NCI-H524 treated with DMSO at 0.1 percent for 48 hours (cell line): ENCODE measurements at regions not wholly inside any gene's neighbourhood (a gene's known extent, or its start where the extent isn't known, plus 50 kb on each side); places are given as distances from the start of the nearest gene placed in this dataset.
"Not testable (repeated sequence)": the region's sequence is repeated elsewhere in the genome, so short reads cannot be mapped to it uniquely, and the experiment has no call there.

Experiments
- DNase-seq: peaks from one replicate; lab custom pipeline; 2025; lab: John Stamatoyannopoulos, UW

GRCh38 chr18:60062831-60063230 lies 163.0 kb downstream of the PMAIP1 start:
- not testable (repeated sequence) for DNase-seq

DNA sequence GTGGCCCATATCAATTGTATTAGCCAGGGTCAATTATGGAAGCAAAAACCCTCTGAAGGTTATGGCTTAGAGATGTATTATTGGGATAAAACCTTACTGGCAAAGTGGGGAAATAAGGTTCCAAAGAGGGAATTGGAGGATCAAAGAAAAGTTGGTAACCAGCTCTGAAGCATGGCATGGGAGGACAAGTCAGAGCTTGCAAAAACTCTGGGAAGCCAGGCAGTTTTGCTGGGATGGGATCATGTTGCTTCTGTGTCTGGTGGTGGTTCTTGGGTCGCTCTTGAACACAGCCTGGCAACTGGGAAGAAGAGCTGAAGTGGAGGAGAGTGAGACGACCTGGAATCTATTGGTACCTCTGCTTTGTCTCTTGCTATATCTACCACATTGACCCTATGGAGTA lies 162.6 kb downstream of the PMAIP1 start:
- no peak for DNase-seq

DNA sequence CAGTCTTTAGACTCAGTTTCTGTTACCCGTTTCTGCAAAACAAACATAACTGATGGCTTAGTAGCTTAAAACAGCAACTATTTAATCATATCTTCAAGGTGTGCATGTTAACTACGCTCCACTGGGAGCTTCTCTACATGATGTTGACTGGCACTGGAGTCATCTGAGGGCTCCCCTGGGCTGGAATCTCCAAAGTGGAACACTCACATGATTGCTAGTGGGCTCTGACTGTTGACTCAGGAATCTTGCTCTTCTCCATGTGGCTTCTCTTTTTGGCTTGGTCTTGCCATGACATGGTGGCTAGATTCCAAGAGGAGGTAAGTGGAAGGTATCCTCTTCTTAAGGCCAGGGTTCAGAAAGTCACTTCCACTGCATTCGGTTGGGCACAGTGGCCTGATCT lies 160.8 kb downstream of the PMAIP1 start:
- DNase-seq, result no peak

- no peak for DNase-seq
Measured at GRCh38 chr18:60060026-60060425, 160.2 kb downstream of the PMAIP1 start.

DNA sequence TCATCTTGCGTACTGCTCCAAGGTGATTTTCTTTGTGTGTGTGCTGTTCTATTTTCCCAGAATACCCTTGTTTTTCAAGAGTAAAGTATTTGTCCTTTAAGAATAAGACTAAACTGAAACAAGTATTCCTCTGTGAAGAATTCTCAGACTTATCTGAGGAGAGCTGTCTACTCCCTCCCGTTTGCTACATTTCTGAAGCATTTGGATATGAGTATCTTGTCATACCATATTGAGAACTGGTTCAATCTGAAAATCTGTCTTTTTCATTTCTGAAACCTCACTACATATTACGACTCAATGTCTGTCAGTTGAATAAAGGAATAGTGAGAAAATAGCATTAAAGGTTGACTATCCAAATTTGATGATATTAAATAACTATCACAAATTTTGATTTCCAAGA lies 159.4 kb downstream of the PMAIP1 start:
- no peak for DNase-seq

DNA sequence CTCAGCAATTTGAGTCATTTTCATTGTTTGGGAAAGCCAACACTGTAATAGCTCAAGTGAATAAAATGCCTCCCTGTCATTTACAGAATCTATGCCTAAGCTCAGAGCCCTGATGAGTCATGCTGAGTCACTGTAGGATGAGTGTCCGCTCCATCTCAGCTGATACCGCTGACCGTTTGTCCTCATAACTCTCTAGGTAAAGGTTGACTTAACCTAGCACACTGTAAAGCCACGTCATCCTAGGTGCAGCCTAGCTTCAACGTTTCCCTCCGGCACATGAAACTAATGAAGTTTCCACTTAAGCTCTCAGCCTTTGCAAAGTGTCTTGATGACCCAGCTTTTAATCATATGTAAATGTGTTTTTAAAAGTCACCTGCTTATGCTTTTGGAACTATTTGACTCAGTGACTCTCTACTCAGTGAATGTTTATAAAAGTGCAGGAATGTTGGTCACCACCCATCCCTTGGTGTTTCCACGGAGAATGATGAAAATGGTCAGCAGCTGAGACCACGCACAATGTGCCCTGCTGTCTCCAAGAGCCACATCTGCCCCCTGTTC lies 154.0 kb downstream of the PMAIP1 start:
- no peak for DNase-seq

GRCh38 chr18:60050821-60051220 lies 151.0 kb downstream of the PMAIP1 start:
- DNase-seq, result no peak

DNA sequence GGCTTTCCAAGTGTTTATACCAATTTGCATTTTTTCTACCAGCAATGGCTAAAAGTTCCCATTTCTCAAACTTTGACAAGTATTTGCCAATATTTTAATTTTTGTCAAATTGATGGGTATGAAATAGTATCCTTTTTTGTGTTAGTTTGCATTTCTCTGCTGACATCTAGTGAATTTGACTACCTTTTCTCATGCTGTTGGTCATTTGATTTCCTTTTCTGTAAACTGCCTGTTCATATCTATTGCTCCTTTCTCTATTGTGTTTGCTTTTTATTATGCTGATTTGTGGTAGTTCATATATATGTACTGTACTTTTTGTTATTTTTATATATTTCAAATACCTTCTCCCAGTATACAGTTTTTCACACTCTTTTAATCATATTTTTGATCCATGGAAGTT lies 149.4 kb downstream of the PMAIP1 start:
- DNase-seq, result no peak

- DNase-seq, result no peak
Measured at GRCh38 chr18:60047556-60047955, 147.8 kb downstream of the PMAIP1 start.

DNA sequence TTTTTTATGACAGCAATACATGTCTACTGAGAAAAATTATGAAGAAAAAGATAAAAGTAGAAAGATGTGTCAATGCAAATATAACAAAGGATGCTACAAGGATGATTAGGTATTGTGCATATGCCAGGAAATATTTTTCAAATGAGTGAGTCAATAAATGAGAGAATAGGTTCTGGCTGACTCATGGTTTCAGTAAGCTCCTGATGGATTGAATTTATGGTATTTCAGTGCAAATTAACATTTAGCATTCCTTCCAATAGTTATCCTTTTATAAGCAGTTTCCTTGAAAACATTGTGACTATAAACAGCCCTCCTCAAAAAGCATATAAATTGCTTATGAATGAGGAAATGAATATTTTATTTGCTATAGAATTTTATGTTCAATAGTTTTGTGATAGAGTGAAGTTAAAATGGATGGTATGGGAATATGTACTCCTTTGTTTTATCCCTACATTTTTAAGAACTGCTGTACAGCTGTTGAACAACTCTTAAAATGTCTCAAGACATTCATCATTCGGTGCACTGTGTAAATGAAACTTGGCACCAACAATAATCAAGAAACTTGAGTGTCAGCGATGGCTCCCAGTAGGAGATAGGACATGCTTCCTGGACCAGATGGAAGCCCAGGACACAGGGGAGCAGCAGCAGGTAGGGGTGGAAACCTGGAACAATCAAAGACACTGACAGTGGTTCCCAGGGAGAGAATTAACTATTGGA lies 144.7 kb downstream of the PMAIP1 start:
- DNase-seq, result no peak

DNA sequence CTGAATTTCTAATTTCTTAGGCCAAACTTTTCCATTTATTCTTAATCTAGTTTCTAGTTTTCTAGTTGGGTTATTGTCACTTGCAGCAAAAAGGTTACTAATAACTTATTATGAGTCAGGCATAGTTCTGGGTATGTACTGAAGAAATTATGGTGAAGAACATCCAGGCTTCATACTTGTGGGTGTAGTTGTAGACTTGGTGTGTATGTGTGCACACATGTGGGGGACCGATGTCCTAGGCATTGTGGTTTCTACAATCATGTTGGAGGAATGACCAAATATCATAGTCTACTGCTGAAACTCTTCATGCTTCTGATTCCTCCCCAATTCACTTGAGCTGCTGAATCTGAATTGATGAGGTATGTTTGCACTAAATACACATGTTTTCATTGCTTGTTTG lies 141.2 kb downstream of the PMAIP1 start:
- DNase-seq, result no peak

DNA sequence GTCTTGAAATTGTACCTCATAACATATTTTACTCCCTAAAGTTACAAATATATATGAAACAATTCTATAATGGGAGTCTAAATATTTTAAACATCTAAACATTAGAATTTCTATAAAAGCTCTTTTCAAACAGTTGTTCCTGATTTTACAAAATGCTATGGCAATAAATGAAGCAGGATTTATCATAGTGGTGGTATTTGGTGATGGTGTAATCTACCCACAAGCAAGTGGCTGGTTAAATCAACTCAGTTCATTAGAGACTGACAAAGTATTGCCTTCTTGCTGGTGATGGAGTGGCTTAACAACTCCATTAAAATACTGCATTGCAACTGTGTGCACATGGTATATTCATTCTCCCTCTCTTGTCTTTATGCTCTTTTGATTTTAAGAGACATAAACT lies 138.9 kb downstream of the PMAIP1 start:
- DNase-seq, result no peak

DNA sequence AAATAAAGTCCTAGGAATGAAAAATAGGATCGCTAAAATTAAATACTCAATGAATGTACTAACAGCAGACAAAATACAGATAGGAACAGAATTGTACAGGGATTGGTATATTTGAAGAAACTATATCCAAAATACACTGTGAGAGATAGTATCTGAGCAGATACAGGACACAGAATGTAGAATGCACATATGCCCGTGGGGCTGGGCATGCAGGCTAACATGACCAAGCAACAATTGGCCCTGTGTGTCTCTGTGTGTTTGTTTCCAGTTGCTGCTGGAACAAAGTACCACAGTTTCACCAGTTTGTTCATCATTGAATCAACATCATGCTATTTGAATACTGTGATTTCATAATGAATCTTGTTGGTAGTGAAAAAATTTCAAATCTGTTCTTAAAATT lies 127.6 kb downstream of the PMAIP1 start:
- DNase-seq, result no peak

GRCh38 chr18:60024857-60025256 lies 125.1 kb downstream of the PMAIP1 start:
- no peak for DNase-seq

GRCh38 chr18:60024345-60024744 lies 124.5 kb downstream of the PMAIP1 start:
- DNase-seq, result no peak

- no peak for DNase-seq
Measured at GRCh38 chr18:60022671-60023276, 123.0 kb downstream of the PMAIP1 start.

DNA sequence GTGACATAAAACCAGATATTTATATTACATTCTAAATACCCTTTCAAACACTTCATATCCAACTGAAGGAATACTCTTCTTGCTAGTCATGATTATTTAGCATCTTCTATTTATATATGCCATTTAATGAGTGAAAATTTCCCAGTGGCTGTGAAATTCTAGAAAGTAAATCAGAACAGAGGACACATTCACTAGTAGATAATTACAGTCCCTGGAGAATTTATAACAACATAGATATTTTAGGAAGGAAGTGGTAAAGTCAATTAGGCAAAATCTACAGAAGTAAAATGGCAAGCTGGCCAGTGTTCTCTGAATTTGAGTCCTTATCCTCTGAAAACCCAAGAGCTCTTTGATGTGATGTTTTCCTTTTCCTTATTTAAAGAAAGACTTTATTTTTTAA lies 121.8 kb downstream of the PMAIP1 start:
- DNase-seq, result no peak

DNA sequence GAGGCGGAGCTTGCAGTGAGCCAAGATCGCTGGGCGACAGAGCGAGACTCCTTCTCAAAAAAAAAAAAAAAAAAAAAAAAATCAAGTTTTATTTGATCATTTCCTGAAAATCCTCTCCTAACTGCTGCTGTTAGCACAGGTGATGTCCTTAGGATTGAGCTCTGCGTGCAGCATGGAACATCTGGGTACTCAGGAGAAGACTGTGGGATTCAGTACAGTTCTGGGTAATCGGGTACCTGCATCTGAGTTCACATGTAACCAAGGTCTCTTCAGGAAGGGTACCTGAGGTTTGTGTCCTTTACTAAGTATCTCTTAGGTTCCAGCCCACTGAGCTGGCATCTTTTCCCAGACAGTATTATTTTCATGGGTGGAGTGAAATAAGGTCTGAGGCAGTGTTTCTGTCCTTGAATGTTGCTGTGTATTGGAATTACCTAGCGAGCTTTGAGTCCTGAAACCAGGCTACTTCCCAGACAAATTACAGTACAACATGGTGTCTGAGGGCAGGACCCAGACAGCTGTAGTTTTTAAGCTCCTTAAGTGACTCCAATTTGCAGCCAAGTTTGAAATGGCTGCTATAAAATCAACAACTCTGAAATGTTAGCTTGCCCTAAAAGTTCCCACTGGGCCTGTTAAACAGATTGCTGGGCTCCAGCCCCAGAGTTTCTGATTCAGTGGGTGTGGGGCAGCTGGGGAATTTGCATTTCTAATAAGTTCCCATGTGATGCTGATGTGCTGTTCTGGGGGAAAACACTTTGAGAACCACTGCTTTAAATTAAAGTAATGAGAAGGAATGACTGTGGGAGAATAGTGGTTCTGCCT lies 120.5 kb downstream of the PMAIP1 start:
- DNase-seq, result no peak

DNA sequence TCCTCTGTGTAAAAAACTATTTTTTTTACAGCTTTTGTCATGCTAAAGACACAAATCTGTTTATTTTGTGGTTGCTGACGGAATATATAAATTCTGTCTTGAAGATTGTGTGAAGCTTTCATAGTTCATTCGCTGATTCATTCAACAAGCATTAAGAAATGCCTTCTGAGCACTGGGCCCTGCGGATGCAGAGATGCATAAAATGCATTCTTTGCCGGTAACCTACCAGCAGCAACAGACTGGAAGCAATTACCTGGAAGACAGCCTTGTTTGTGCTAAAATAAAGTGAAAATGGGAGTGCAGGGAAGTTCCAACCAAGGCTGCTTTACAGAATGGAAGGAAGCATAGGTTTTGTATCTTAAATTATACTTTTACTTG lies 119.7 kb downstream of the PMAIP1 start:
- DNase-seq, result no peak

DNA sequence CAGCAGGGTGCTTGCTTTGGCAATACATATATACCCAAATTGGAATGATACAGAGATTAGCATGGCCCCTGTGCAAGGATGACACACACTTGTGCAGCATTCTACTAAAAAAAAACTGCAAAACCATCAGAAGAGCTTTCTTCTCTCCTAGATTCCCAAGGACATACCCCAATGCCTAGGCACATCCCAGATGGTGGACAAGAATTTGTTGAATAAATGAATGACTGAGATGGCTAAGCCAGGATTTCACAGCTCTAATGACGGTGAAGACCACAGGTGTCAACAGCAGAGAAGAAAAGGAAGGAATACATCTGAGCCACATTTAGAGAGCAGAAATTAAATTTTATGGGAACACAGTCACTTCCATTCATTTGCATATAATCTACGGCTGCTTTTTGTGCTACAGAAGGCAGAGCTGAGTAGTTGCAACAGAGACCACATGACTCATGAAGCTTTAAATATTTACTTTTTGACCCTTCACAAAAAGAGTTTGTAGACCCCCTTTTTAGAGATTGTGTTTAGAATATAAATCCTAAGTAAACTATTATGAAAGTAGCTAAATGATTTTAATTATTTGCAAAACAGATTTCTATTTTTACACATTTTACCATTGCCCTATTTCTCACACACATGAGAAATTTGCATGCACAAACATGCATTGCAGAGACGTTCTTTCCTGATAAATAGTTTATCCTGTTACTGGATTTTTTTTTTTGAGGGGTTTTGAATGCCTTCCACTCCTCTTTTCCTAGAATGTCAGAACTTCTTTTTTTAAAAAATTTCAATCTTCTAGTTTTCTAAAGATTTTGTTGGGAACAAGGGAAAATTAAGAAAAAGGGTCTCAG lies 119.0 kb downstream of the PMAIP1 start:
- DNase-seq, result no peak

DNA sequence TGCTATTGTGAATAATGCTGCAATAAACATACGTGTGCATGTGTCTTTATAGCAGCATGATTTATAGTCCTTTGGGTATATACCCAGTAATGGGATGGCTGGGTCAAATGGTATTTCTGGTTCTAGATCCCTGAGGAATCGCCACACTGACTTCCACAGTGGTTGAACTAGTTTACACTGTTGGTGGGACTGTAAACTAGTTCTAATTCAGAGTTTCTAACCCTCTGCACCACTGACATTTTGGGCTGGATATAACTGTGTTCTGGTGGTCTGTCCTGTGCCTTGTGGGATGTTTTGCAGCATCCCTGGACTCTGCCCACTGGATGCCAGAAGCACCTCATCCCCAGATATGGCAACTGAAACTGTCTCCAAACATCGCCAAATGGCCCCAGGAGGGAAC lies 118.3 kb downstream of the PMAIP1 start:
- not testable (repeated sequence) for DNase-seq

- no peak for DNase-seq
Measured at GRCh38 chr18:60017371-60017770, 117.6 kb downstream of the PMAIP1 start.
